CD1c-positive myeloid dendritic cell (primary cell): ENCODE measurements at regions not wholly inside any gene's neighbourhood (a gene's known extent, or its start where the extent isn't known, plus 50 kb on each side); places are given as distances from the start of the nearest gene placed in this dataset.

Experiments used
- DNase-seq: peaks from one replicate; pipeline ENCODE4 v3.0.0-alpha.2; 2016; ENCODE audit errors: extremely low spot score

DNA sequence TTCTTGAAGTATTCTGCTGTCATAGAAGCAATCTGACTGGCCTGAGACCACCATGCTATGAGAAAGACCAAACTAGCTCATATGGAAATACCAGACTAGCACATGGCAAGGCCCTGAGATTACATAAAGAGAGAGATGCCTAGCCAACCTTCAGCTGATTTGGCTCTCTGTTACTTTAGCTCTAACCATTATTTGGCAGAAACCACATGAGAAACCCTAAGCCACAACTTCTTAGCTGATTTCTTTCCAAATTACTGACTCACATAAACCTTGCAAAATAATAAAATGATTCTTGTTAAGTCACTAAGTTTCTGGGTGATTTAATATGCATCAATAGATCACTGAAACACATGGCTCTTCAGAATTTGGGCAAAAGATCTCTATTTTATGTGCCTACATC lies 295.0 kb upstream of the ZNF521 start:
- no peak for DNase-seq

DNA sequence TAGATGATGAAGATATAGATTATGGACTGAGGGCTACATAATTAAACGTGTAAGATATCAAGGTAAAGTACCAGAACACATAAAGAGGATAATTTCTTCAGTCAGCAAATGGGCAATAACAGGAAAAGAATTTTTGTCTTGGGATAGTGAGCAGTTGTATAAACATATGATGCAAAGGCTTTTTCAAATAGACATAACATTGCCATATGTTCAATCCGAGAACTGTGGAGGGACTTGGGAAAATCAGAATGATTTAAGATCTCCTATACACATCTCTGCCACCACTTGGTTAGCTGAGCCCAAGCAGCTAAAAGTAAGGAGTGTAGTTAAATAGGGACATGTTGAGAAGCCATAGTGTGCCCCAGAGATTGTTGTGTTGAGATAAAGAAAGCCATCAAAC lies 287.6 kb upstream of the ZNF521 start:
- no peak for DNase-seq

DNA sequence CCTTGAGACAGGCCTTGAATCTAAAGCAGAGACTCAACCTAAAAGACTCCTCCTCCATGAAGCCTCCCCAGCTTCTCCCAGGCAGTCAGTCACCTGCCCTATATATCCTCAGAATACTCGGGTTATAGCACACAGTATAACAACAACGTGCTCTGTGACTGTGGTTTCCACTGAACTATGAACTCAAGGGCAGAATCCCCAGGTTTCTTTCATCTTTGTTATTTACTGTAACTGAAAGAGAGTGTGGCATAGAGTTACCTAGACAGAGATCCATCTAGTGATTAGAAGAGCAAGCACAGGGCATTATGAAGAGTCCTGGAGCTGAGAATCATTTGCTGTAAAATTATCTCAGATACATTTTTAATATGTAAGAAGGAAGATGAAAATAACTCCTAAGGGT lies 281.6 kb upstream of the ZNF521 start:
- no peak for DNase-seq

DNA sequence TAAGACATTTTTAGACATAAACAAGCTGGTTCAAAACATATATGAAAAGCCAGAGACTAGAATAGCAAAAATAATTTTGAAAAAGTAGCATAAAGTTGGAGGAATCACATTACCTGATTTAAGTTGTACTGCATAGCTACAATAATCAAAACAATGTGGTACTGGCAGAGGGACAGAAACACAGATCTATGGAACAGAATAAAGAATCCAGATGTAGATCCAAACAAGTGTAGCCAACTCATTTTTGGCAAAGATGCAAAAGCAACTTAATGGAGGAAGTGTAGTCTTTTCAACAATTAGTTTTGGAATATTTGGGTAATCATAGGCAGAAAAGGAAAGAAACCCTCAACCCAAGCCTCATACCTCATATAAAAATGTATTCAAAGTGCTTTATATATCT lies 278.7 kb upstream of the ZNF521 start:
- no peak for DNase-seq

DNA sequence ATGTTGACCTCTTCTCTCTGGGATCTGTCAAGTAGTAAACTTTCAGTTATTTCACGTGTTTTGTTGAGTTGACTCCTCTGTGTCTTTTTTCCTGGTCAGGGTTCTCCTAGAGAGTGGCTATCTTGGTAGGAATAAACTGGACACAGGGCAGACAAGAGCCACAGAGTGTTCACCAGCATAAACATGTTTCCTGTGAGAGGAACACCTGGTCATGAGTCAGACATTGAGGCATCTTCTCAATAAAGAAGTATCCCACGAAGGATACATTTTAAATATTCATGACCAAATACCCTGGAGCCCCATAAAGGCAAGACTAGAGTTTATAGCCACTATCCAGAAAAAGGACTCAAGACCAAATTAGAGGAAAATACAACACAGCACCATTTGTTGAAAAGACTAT lies 269.7 kb upstream of the ZNF521 start:
- no peak for DNase-seq

DNA sequence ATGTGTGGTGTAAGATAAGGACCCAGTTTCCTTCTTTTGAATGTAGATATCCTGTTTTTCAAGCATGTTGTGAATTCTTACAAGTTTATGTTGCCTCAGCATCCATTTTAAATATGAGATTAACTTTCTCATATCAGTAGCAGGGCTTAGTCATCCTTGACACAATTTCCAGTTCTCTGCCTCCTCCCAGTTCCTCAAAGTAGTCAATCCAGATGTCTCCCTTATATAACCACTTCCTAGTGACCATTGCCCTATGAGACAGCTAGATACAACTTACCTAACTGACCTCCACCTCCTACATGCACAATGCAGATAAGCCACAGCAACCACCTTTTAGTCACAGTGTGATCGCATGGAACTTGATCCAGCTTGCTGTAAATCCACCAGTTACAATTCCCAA lies 269.2 kb upstream of the ZNF521 start:
- DNase-seq, result no peak

DNA sequence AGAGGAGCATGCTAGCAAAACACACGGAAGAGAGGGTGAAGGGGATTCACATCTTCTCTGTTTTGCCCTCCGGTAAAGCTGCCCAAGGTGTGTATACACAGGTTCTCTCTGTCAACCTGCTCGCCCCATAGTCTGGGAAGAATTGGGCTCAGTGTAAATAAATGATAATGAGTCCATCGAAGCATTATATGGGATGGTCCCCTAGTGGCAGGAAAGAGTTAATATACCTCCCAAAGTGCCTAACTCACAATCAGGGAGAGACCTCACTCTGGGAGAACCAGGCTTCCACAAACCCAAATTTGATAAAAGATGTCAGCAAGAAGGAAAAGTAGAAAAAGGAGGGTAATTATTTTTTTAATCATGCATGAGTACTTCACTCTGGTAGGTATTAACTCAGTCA lies 262.2 kb upstream of the ZNF521 start:
- DNase-seq, result no peak

DNA sequence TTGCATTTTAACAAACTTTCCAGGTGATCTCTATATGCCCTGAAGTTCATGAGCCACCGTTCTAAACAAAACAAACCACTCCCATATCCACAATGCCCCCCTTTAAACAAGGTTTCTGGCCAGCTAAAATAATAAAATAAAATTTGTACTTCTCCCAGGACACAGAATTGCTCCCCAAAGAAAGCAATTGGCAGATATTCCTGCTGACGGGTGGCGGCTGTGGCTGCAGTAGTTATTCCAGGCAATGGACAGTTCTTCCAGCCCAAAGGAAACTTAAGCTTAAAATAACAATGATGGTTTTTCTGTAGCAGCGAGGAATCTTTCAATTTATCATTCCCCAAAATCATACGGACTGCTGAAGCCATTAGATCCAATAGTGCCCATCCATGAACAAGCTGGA lies 260.5 kb upstream of the ZNF521 start:
- DNase-seq, result no peak

DNA sequence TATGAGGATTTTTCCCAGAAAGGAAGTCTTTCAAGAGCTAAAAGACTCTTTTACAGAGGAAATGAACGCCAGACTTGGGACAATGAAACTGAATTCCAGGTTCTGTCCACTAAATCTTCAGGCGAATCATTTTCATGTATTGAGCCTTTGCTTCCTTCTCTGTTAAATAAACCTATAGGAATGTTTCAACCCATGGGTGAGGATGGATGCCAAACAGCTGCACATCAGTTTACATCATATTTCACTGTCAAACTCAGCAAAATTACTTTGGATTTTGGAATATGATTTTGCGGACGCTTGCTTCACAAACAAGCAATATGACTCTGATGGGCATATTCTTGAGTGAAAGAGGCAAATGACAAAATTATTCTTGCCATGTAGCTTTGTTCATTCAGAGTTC lies 256.1 kb upstream of the ZNF521 start:
- DNase-seq, result no peak

DNA sequence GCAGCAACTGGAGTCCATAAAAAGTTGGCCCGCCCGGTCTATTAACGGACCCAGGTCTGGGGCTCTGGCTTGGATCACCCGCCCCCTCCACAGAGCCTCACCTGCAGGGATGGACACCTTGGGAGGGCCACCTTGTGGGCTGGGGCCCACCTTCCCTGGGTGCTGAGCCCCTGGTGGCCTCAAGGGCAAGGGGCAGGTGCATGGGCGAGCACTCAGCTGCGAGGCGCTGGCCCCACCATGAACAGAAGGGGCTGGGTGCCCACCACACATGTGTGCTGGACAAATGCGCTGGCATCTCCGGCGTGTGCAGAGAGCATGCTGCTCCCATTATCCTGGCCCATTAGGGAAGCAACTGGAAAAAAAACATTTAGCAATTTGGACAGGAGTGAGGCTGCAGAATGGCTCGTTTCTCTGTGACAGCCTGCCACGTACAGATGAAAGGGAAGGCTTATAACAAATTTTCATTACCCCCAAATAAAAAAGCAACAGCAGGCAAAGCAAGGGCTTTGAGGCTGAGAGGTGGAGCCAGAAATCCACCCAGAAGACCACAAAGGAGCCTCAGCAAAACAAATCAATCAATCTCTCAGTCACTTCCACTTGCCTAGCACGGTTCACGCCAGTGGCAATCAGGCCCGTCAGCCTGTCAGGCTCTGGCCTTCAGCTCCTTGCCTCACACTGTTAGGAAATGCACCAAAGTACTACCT lies 253.1 kb upstream of the ZNF521 start:
- DNase-seq, result no peak

DNA sequence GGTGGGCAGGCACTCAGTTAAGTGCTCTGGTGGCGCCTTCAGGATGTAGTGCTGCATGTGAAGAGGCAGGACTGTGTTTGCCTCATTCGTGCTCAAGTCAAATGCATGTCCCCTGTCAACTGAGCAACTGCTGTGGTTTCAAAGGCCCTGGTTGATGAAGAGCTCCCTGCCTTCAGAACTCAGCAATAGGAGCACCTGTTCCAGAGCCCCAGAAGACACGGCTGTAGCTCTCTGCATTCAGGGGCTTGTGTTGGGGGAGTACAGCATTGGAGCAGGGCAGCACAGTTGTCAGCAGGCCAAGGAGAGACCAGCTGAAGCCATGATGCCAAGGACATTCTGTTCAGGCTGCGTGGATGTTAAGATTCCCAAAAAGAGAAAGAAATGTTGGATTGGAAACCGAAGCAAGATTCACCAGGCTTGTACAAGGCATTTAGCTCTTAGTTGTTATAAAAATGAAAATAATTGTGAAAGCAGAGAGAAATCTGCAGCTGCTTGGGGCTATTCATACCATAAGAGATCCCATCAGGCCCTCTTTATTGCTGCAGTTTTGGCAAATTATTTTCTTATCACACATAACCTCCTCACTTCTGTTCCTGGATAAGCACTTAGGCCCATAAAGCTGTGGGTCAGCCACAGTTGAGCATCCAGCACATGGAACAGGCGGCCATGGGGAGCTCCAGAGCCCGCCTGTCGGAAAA lies 252.4 kb upstream of the ZNF521 start:
- DNase-seq, result no peak

DNA sequence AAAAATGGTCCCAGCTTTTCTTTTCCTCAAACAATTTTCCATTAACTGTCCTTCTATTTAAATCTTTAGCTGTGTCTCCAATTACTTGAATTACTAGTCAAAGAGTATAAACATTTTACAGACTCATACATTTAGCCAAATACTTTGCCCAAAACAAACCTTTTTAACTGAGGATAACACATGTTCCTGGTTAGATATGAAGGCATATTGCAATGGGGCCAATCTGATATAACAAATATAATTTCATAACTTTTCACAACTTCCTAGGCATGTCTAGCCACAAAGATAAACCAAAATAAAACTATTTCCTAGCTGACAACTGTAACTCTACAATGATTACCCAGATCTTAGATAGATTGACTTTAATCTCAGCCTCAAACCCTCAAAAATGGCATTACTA lies 247.5 kb upstream of the ZNF521 start:
- DNase-seq, result no peak

DNA sequence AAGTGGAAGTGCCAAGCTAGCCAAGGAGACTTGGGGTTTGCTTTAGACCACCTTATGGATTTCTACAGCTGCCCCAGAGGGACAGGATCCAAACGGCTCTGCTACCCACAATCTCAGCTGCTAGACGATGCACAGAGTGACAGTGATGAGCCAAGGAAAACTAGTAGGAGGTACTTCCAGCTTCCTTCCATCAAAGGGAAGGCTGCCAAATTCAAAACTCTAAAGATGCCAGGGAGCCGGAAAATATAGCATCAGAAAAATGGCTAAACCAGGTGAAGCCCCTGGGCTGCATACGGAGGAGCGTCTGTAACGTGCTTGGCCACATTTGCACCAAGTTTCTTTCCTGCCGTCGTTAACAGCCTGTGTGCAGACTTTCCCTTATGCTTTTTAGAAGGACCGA lies 245.5 kb upstream of the ZNF521 start:
- no peak for DNase-seq

DNA sequence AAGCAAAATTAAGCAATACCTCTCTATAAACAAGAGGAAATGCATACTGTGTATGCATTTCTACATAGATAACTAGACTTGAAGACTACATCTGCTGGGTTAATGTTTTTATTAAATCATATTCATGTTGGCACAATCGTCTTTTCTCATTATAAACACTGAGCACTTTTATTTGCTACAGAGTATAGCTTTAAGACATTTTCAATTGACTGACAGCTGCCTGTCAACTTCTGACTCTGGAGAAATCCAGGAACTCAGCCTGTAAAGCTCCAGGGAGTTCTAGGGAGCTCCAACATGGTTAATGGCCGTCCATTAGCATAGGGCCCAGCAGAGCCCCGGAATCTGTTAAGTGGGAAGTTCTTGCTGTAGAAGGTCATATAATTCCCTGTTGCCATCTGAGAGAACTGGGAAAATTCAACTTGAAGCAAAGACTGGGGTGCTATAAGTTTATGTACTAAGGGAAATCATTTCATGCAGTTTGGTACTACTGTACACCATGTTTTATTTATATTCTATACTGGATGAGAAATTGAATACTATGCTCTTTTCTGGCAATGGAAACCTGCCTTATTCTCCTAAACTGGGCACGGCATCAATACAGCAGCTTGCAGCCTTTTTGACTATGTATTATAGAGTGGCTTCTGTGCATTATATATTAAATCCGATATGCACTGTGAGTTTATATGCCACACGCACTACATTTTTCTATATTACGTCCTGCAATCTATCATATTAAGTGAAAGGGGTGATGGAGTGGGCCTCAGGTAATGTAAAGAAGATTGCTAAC lies 243.5 kb upstream of the ZNF521 start:
- no peak for DNase-seq

DNA sequence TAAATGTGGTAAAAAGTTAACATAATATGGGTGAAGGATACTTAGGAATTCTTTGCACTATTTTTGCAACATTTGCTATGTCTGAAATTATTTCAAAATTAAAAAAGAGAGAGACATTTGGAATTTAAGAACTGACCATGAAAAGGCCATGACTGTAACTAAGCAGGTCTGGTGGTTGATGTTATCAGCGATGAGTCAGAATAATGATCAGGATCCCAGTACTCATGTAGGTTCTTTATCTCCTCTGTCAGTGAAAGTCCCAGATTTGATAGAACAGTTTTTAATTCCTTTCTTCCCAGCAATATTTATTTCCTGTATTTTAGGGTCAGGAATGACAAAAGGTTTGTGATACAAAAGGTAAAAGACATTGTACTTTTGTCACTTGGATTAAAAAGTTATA lies 242.4 kb upstream of the ZNF521 start:
- DNase-seq, result no peak

DNA sequence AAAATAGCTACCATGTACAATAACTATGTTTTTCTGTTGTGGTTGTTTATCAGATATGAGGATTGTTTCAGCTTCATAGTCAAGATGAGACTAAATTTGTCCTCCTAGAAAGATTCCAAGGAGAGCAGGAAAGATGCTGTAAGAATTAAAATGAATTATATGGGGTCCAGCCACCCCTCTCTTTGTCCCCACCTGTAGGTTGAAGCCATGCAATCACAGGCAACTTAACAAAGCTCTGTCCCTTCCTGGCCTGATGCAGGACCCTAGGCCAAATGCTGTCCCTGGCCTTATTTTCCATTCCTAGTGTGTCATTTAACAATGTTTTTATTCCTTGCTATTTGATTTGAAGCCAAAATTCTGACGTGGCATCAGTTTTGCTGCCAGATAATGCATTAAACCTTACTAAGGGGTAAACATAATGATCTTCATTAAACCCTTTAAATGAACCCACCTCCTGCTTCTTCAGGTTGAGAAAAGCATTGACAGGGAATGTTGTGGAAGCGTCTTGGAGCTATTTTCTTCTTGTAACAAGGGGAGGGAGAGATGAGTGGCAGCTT lies 240.9 kb upstream of the ZNF521 start:
- no peak for DNase-seq

DNA sequence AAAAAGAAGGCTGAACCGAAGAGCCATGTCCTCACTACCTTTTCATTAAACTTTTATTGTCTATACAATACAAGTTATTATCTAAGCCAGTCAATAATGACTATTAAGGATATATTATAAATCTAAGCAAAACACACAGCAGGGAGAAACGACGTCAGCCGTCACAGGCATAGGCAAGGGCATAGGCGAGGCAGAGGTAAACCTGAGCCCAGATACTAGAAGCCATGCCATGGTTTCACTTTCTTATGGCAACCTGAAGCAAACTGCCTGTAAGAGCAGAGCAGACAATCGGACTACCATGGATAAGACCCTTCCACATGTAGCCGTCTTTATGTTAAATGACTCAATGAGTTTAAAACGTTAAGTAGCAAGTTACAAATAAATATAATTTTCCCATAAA lies 238.5 kb upstream of the ZNF521 start:
- DNase-seq, result no peak

DNA sequence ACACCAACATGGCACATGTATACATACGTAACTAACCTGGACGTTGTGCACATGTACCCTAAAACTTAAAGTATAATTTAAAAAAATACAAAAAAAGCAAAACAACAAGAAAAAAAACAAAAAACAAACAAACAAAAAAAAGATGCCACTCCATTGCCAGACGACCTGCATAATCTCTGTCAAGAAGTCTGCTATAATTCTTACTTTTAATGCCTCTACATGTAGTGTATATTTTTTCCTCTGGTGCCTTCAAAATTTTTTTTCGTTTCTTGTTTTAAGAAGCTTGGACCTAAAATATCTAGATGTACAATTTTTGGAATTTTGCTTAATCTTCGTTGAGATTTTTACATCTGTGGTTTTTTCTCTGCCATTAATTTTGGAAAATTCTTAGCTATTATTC lies 235.6 kb upstream of the ZNF521 start:
- no peak for DNase-seq

DNA sequence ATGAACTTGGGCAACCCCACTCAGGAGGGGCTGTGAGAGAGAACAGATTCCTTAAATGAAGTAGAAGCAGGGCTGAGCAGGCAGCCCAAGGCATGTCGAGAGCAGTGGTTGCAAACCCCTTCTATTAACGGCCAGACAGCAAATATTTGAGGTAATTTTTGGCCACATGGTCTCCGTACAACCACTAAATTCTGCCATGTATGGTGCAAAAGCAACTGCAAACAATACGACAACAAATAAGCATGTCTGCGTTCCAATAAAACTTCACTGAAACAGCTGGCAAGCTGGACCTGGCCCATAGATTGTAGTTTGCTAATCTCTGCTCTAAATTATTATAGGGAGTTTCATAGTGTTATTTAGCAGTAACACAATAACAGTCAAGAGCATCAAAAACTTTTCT lies 217.0 kb upstream of the ZNF521 start:
- DNase-seq, result no peak

DNA sequence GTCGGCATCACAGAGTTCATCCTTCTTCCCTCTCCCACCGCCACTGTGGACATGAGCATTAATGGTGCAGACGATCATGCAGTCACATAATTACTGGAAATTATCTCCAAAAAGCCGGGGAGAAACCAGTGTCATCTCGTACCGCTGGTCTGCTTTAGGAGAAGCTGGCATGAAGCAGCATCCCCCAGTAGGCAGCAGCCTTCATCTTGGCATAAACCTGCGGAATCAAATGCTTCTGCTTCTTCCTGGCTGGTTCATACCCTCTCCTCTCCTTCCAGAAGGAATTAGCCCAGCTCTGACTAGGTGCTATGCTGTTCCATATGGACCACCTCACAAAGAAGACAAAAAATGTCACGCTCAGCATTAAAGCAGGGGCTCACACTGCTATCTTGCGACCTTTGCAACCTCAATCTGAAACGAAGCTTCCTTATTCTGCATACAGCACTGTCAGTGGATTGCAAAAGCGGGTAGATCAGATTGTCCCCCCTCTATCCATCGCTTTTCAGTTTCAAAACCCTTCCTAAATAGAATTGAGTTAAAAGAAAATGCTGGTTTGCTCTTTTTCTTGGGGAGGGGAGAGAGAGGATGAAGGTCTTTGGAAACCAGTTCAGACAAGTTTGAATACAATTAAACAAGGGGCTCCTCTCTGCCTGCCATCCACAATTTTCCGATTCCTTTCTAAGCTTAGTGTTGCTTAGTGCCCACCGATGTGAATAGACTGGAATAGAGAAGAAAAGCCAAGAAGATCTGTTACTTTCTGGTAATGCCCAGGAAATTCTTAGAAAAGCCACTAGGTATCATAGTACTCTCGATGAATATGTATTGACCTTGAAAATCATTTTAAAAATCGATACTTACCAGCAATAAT lies 212.1 kb upstream of the ZNF521 start:
- DNase-seq, result no peak

DNA sequence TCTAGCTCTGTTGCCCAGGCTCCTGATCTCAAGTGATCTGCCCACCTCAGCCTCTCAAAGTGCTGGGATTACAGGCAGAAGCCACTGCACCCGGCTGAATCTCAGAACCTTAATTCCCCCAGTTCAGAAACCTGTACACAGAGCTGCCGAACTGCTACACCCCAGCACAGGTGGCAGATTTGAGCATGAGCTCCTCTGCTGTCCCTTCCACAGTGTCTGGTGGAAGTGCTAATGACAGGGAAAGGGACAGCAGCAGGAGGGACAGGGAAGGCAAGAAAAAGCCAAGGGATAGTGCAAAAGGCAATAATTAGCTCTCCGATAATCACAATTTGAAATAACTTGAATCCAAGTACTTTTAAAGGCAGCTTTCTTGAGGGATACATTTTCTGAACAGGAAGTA lies 211.4 kb upstream of the ZNF521 start:
- DNase-seq, result no peak

DNA sequence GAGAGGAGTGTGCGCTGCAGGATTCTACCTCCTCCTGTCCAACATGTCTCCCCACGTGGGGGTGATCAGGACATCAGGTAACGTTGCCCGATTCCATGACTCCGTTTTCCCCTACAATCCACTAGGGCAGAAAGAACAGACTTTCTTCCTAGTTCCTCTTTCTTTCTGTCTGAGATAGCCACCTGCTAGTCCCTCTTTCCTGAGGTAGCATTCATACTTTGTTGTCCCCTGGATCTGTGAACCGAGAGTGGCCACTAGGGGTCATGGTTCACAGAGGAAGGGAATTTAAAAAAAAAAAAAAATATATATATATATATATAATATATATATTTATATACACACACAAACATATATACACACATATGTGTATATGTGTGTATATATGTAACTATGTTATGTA lies 210.0 kb upstream of the ZNF521 start:
- DNase-seq, result no peak
